ENCODE measurements at regions not wholly inside any gene's neighbourhood (a gene's known extent, or its start where the extent isn't known, plus 50 kb on each side); places are given as distances from the start of the nearest gene placed in this dataset.

- no peak for TF ChIP-seq UBTF (IDR thresholded peaks at IDR 0.05; ENCODE audit: borderline replicate concordance in 1 of 2, low read depth in 2 of 2, low read length in 2 of 2)
- no peak for TF ChIP-seq WHSC1 (IDR thresholded peaks at IDR 0.05; ENCODE audit: low read length)
- no peak for TF ChIP-seq STAT6 (CRISPR knock-in tag; IDR thresholded peaks at IDR 0.05)
- no peak for TF ChIP-seq GABPB1 (CRISPR knock-in tag; IDR thresholded peaks at IDR 0.05)
- TF ChIP-seq TAF7 (tag; IDR thresholded peaks at IDR 0.05) = no peak
- no peak for TF ChIP-seq ZBTB9 (CRISPR knock-in tag; IDR thresholded peaks at IDR 0.05)
- TF ChIP-seq ZBTB33 (CRISPR knock-in tag; IDR thresholded peaks at IDR 0.05) = no peak
- TF ChIP-seq MAFK (IDR thresholded peaks at IDR 0.05; ENCODE audit: low read length) = peak; percentile 86
- TF ChIP-seq TARDBP (IDR thresholded peaks at IDR 0.05) = no peak
- no peak for TF ChIP-seq KLF6 (CRISPR knock-in tag; IDR thresholded peaks at IDR 0.05; ENCODE audit: borderline replicate concordance)
- TF ChIP-seq GABPA (tag; conservative IDR thresholded peaks at IDR 0.05; ENCODE audit: low read depth) = no peak
- peak; percentile 87 for TF ChIP-seq MAFF (IDR thresholded peaks at IDR 0.05; ENCODE audit: low read length)
- TF ChIP-seq PHB2 (IDR thresholded peaks at IDR 0.05; ENCODE audit: low read depth) = no peak
- TF ChIP-seq ARHGAP35 (IDR thresholded peaks at IDR 0.05; ENCODE audit: partially characterized antibody) = no peak
- TF ChIP-seq SMAD4 (CRISPR knock-in tag; conservative IDR thresholded peaks at IDR 0.05) = no peak
- no peak for TF ChIP-seq GATAD2B (IDR thresholded peaks at IDR 0.05; ENCODE audit: borderline replicate concordance)
- peak; percentile 72 for TF ChIP-seq C11orf30 (IDR thresholded peaks at IDR 0.05; ENCODE audit: low read depth)
- TF ChIP-seq MCM7 (IDR thresholded peaks at IDR 0.05) = no peak
- TF ChIP-seq LEF1 (IDR thresholded peaks at IDR 0.05) = no peak
Measured at GRCh38 chr2:122210898-122211856, 455.7 kb downstream of the TSN start (continued).
